ENCODE measurements at regions not wholly inside any gene's neighbourhood (a gene's known extent, or its start where the extent isn't known, plus 50 kb on each side); places are given as distances from the start of the nearest gene placed in this dataset.

DNA sequence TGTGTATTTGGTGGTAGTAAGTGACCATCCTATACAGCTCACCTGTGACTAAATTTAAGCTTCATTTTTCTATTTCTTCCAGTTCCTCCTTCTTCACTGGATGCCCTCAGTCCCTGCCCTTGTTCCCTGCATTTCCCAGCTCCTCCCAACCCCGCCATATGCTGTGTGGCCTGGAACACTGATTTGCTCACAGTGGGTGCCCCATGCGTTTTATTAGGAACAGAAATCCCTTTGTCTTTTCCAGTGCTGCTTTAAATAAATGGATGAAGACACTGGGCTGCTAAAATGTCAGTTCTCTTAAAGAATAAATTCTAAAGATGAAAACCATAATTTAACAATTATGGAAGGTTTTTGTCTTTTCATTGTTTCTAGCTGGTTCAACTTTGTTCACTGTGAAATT, 477.3 kb downstream of the DCDC2C start:
- H3K4me1 ChIP-seq, result no peaks in the 10 kb centered on the region
- ChIA-PET POLR2A (no interaction called here), CTCF (no interaction called here)
- no peak overlapping the region for H3K27ac Mint-ChIP-seq (ENCODE audit: unreplicated experiment)
- H3K4me3 Mint-ChIP-seq (ENCODE audit: unreplicated experiment), result no peak overlapping the region
- BruUV-seq (replicated peaks), result no TSS peak
- no peaks in the 10 kb centered on the region for H3K36me3 ChIP-seq (ENCODE audit: control insufficient read depth, insufficient read depth, low read length)
- H3K9me3 Mint-ChIP-seq (ENCODE audit: unreplicated experiment), result peaks cover 31% of the 10 kb centered on the region
- peaks cover 3% of the 10 kb centered on the region; the same call in 1 of the 2 replicates for H3K9me3 ChIP-seq
- no peaks in the 10 kb centered on the region for H3K4me1 Mint-ChIP-seq (ENCODE audit: low read depth, unreplicated experiment)
- H3K36me3 Mint-ChIP-seq (ENCODE audit: insufficient read depth, unreplicated experiment), result no peaks in the 10 kb centered on the region
- intact Hi-C loops (cut with micrococcal nuclease; ENCODE audit: unreplicated experiment), result no loop called here
- no peak overlapping the region for H3K4me3 ChIP-seq (ENCODE audit: low read depth, low read length)
- H3K27me3 ChIP-seq (replicated peaks; ENCODE audit: control insufficient read depth, insufficient read depth, low read length), result no peaks in the 10 kb centered on the region
- no peak for DNase-seq
- TF ChIP-seq CTCF (IDR thresholded peaks at IDR 0.05; ENCODE audit: insufficient read depth in 1 of 2, low read depth in 1 of 2, low read length in 1 of 2, severe bottlenecking in 1 of 2, unreplicated experiment in 1 of 2), result no peak
- no peaks in the 10 kb centered on the region for H3K27me3 Mint-ChIP-seq (ENCODE audit: insufficient read depth, unreplicated experiment)

GRCh38 chr2:4181062-4181461, 477.7 kb downstream of the DCDC2C start:
- H3K4me3 Mint-ChIP-seq (ENCODE audit: unreplicated experiment), result no peak overlapping the region
- H3K4me1 Mint-ChIP-seq (ENCODE audit: low read depth, unreplicated experiment), result no peaks in the 10 kb centered on the region
- TF ChIP-seq CTCF (IDR thresholded peaks at IDR 0.05; ENCODE audit: insufficient read depth in 1 of 2, low read depth in 1 of 2, low read length in 1 of 2, severe bottlenecking in 1 of 2, unreplicated experiment in 1 of 2), result no peak
- H3K36me3 ChIP-seq (ENCODE audit: control insufficient read depth, insufficient read depth, low read length), result no peaks in the 10 kb centered on the region
- no peaks in the 10 kb centered on the region for H3K27me3 Mint-ChIP-seq (ENCODE audit: insufficient read depth, unreplicated experiment)
- ChIA-PET CTCF (no interaction called here), POLR2A (no interaction called here)
- intact Hi-C loops (cut with micrococcal nuclease; ENCODE audit: unreplicated experiment), result no loop called here
- no peak overlapping the region for H3K27ac Mint-ChIP-seq (ENCODE audit: unreplicated experiment)
- peaks cover 27% of the 10 kb centered on the region for H3K9me3 Mint-ChIP-seq (ENCODE audit: unreplicated experiment)
- H3K27me3 ChIP-seq (replicated peaks; ENCODE audit: control insufficient read depth, insufficient read depth, low read length), result no peaks in the 10 kb centered on the region
- no peak for DNase-seq
- no peaks in the 10 kb centered on the region for H3K4me1 ChIP-seq
- peaks cover 3% of the 10 kb centered on the region; the same call in 1 of the 2 replicates for H3K9me3 ChIP-seq
- no peak overlapping the region for H3K4me3 ChIP-seq (ENCODE audit: low read depth, low read length)
- no TSS peak for BruUV-seq (replicated peaks)
- no peaks in the 10 kb centered on the region for H3K36me3 Mint-ChIP-seq (ENCODE audit: insufficient read depth, unreplicated experiment)

DNA sequence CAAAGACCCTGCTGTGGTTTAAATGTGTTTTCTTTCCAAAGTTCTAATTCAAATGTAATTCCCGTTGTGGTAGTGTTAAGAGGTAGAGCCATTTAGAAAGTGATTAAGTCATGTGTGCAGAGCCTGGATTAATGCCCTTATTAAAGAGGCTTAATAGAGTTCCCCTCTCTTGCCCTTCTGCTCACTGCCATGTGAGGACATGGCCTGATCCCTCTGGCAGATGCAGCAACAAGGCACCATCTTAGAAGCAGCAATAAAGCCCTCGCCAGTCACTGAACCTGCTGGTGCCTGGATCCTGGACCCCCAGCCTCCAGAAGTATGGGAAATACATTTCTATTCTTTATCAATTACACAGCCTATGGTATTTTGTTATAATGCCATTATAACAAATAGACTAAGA, 485.2 kb downstream of the DCDC2C start:
- Mint-ChIP-seq H3K4me1 (ENCODE audit: low read depth, unreplicated experiment) (no peaks in the 10 kb centered on the region), H3K36me3 (ENCODE audit: insufficient read depth, unreplicated experiment) (no peaks in the 10 kb centered on the region), H3K27me3 (ENCODE audit: insufficient read depth, unreplicated experiment) (no peaks in the 10 kb centered on the region), H3K27ac (ENCODE audit: unreplicated experiment) (no peak overlapping the region), H3K4me3 (ENCODE audit: unreplicated experiment) (no peak overlapping the region), H3K9me3 (ENCODE audit: unreplicated experiment) (peaks cover 41% of the 10 kb centered on the region)
- H3K4me3 ChIP-seq (ENCODE audit: low read depth, low read length), result no peak overlapping the region
- CTCF ChIA-PET, result no interaction called here
- no peaks in the 10 kb centered on the region for H3K27me3 ChIP-seq (replicated peaks; ENCODE audit: control insufficient read depth, insufficient read depth, low read length)
- intact Hi-C loops (cut with micrococcal nuclease; ENCODE audit: unreplicated experiment), result no loop called here
- no peak for DNase-seq
- H3K36me3 ChIP-seq (ENCODE audit: control insufficient read depth, insufficient read depth, low read length), result no peaks in the 10 kb centered on the region
- peaks cover 9% of the 10 kb centered on the region; the same call in 1 of the 2 replicates for H3K9me3 ChIP-seq
- no peak for TF ChIP-seq CTCF (IDR thresholded peaks at IDR 0.05; ENCODE audit: insufficient read depth in 1 of 2, low read depth in 1 of 2, low read length in 1 of 2, severe bottlenecking in 1 of 2, unreplicated experiment in 1 of 2)
- POLR2A ChIA-PET, result no interaction called here
- no peaks in the 10 kb centered on the region for H3K4me1 ChIP-seq
- no TSS peak for BruUV-seq (replicated peaks)

Data from Caco-2 (cell line).